GM19468 (cell line): ENCODE measurements at regions not wholly inside any gene's neighbourhood (a gene's known extent, or its start where the extent isn't known, plus 50 kb on each side); places are given as distances from the start of the nearest gene placed in this dataset.

Experiments used
- ATAC-seq: cut with Tn5 transposase; IDR thresholded peaks from one replicate; pipeline ENCODE4 v1.9.1; 2021; ENCODE audit warnings: mild to moderate bottlenecking, moderate library complexity, moderate number of reproducible peaks; ENCODE audit not compliant: unreplicated experiment; ENCODE audit errors: extremely low read depth

DNA sequence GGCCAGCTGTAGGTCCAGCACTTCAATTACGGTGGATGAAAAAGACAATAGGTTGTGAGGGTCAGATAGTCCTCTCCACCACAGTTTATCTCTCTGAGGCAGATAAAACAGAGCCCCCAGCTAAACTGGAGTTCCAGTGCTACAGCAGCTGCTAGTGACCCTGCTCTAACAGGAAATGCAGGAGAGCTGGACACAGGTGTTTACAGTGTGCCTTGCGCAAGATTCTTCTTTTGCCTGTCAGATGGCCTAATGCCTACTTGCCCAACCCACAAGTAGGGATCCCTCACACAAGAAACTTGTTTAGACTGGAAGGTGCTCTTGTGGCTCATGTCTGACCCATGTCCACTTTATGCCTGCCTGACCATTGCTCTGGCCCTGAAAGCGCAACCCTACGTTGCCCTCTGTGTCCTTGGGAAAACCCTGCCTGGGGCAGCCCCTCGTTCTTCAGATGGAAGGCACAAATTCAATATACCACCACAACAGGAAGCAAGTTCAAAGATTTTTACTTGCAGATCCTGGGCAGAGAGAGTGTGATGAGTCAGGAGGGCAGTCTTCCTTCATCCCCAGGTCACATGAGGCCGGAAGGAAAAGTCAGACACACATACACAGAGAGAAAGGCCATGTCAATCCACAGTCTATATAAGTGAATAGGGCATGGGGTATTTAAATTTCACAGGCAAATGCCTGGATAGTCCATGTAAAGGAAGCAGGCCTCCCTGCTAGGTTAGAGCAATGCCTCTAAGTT is 105.1 kb upstream of the ADGRL3 start:
- ATAC-seq, result no peak

DNA sequence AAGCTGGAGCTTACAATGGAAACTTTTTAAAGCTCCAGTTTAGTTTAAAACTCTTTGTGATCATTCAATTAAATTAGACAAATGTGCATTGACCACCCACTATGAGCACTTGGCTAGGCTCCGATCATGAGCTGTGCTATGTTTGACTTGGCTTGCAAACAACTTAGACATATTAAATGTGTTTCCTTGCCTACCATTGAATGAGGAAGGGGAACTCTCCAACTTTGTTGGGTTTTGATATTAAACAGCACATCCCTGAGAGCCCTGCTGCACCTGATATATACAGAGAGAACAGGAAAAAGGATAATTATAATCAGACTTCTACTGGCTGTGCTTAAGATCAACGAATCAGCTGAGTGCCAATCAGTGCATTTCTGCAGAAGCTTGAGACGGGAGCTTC is 71.4 kb upstream of the ADGRL3 start:
- no peak for ATAC-seq

- ATAC-seq, result no peak
These were observed 70.2 kb upstream of the ADGRL3 start for GRCh38 chr4:61129971-61130370.

DNA sequence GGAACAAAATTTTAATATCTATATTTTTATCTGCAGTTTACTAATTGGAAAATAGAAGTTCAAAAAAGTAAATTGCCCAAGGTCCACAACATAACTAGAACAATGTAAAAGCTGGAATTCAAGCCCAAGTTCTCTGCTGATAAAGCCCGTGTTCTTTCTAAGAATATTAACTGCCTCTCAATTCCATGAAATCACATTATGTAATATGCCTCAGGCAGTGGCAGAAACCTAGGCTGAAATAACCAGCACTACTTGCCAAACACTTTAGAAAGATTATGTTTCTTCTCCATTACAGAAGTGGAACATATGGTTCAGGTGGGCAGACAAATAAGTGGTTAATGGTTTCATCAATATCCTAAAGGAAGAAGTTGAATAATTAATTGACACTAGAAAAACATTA is 56.7 kb upstream of the ADGRL3 start:
- ATAC-seq, result no peak

DNA sequence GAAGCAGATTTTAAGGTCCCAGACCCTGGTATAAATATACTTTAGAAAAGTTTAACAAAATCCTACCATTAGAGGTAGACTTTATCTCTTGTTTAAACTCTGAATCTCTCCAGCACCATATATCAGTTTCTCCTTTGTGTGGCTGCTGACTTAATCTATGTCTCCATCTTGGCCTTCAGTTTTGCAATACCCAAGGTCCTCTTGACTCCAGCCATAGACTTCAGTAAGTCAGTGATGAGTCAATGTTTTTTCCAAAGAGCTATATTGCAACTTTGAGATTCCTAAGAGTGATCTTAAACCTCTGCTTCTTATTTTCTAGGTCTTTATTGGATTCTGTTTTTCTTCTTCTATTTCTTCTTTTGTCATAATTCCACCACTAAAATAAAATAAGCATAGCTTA is 50.8 kb upstream of the ADGRL3 start:
- ATAC-seq, result no peak
